Left renal cortex interstitium (tissue), 4 donors: ENCODE measurements at regions not wholly inside any gene's neighbourhood (a gene's known extent, or its start where the extent isn't known, plus 50 kb on each side); places are given as distances from the start of the nearest gene placed in this dataset.
A peak's percentile ranks its signal among the peaks of the same experiment; 100 is the strongest.

Experiments used
- DNase-seq, 4 donors: peaks; one replicate each; pipeline ENCODE4 v3.0.0-alpha.2; 2013; ENCODE audit warnings: low read depth in 4 of 4, low spot score in 2 of 4, missing footprints in 1 of 4

DNA sequence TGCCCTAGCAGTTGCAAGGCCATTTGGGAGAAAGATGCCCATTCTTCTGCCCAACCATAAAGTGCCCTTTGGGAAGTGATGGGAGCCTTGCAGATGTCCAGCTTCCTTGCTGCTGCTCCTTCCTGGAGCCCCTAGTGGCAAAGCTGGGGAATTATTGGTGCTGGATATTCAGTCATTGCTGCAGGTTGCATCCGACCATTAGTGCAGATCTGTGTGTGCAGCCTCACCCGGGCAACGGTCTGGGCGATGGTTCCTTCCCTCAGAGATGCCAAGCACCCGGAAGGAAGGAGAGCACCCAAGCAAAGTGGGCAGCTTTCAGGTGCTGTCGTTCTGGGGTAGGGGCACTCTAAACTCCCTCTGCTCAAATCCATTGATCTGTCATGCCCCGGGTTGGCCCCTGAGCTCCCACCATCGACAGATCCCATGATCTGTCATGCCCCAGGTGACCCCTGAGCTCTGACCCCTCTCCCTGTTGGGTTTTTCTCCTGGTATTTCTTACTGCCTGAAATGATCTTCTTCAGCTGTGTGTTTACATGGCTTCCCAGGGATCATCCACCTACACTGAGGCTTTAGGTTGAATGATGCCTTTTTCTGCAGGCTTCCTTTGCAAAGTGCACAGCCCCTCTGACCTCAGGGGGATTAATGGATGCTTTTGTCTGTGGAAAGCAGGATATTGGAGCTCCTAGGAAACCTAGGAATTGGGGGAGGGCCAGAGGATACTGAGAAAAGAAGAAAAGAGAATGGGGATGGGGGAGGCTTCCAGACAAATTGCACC is 467.5 kb downstream of the PTPRU start:
- no peak for DNase-seq

DNA sequence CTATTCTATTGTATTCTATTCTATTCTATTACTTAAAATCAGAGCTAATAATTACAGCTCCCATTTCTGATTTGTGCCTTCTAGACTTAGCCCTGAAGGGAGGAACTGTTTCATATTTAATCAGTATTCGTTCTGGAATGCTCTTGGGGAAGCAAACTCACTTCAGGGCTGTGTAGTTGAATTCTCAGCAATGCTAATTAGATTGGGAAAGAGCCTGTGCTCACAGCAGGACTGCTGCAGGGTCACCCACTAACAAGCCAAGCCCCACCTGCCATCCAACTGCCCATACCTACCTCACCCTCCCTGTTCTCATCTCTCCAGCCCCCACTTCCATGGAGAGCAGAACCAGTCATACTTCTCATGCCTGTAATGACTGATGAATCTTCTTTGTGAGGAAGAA is 464.2 kb downstream of the PTPRU start:
- DNase-seq = no peak

DNA sequence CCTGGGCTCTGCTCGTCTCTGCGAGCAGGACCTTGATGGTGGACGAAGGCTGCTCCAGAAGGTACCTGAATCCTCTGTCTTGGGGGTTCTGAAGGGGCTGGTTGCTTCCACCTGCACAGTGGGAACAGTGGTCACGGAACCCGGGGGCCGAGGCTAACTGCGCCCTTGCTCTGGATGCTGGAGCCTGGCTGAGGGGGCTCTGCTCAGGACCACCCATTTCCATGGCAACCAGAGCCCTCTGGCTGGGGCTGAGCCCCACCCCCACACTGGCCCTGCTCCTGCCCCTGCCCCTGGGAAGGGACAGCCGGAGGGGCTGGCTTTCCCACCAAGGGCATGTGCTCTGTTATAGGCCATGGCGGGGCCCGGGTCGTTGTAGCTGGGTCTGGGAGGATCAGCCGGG is 462.3 kb downstream of the PTPRU start:
- DNase-seq = no peak

DNA sequence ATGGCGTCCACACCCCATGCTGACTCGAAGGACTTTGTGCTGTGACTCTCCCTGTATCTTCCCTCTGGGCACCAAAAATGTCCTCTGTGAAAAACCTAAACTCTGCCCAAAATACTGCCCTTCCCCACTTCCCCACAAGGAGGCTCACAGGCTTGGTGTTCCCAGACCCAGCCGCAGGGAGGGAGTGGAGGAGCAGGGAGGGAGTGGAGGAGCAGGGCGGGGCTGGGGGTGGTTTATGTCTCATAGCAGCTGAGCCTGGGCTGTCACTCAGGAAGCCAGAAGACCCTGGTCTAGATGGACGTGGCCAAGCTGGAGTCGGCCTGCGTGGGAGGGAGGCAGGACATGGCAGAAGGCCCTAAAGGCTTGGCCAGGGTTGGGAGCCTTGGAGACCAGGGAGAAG is 461.7 kb downstream of the PTPRU start:
- DNase-seq = peak in 1 of 4 donors; percentile 21

DNA sequence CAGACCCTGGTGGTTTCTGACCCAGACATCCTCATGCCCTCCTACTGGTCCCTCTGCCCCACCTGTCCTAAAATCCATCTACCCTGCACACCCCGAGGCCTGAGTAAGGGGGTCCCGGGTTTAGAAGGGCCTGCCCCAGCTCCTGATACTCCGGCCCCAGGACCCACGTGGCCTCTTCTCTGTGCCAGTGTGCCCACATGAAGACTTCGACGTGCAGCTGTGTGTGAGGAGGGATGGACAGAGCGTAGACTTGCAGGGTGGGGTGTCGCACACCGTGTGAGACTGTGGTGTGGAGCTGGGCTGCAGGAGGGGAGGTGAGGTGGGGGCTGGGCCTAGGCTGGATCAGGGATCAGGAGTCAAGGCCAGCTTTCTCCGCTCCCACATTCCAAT is 461.1 kb downstream of the PTPRU start:
- DNase-seq = no peak

DNA sequence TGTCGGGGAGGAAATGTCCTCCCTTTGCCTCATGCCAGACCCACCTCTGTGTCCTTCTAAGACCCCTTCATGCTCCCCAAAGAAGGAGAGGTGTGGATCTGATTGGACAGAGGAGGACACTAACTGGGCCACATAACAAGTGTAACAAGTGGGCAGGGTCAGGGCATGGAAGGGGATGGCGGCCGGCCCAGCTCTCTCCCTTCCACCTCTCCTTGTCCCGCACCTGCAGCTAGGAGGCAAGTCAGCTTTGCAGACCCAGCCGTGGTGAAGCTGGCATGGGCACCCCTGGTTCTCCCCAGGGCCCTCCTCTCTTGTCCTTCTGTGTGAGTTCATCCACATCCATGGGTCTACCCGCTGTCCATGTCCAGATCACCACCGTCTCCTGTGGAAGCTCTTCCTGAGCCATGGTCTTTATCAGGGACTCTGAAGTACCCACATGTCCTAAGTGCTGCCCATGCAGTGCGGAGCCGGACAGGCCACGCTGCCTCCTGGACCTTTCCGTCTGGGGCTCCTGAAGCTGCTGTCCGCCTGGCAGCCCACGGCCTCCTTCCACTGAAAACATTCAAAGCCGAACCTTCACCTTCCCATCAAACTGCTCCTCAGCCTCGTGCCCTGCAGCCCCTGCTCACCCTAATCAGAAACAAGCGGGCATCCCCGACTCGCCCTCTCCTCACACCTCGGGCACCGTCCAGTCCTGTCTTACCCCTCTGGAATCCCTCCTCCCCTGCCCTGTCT is 460.5 kb downstream of the PTPRU start:
- no peak for DNase-seq

DNA sequence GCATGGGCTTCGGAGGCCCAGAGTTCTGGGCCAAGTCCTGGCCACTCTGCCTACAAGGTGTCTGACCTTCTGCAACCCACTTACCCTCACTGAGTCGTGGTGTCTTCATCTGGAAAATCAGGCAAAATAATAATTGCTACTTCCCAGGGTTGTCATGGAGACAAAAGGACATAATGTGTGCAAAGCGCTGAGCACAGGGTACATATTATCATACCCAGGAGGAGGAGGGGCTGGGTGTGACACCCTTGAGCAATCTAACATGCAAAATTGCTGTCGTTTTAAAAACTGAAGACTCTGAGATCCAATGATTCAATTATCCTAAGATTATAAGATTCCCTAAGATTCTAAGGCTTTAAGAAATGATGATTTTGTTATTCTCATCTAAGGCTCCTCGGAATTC is 459.5 kb downstream of the PTPRU start:
- DNase-seq = no peak

DNA sequence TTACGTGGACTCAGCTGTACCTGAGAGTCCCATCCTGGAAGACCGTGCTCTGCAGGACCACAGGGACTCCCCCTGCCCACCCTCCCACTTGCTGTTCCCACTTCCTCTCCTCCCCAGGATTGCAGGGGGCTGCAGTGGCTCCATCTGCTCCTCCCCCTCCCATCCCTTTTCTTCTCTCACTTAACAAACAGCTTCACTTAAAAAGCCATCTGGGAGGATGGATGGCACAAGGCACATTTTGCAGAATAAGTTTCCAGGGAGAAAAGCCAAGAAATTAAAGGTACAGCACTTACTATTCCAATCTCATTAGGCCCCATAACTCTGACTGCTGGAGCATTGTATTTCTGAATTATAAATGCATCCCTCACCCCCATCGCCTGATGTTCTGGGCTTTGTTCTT is 458.7 kb downstream of the PTPRU start:
- DNase-seq = no peak

DNA sequence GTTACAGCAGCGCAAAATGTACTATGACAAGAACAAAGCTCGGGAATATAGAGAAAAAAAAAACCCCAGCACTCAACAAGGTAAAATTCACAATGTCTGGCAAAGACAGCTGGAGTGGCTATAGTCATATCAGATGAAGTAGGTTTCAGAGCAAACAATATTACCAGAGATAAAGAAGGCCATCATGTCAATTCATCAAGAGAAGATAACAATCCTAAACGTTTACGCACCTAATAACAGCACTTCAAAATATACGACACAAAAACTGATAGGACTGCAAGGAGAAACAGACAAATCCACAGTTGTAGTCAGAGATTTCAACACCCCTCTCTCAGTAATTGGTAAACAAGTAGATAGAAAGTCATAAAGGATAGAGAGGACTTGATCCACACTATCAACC is 455.2 kb downstream of the PTPRU start:
- DNase-seq = no peak

DNA sequence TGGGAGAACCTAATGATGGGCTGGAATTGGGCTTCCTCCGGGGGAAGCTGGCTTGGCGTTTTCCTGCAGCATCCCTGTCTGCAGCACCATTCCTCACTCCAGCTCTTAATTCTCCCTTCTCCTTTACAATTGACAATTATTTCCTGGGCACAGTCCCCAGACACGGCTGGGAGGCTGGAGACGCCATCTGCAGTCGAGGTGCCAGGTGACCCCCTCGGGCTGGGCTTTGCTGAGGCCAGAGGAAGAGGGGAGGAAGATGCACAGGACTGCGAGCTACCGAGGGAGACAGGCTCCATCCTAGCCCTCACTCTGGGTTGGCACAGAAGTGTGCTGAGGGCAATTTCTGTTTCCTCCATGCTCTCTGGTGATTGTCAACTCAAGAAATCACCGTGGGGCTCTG is 453.8 kb downstream of the PTPRU start:
- no peak for DNase-seq

DNA sequence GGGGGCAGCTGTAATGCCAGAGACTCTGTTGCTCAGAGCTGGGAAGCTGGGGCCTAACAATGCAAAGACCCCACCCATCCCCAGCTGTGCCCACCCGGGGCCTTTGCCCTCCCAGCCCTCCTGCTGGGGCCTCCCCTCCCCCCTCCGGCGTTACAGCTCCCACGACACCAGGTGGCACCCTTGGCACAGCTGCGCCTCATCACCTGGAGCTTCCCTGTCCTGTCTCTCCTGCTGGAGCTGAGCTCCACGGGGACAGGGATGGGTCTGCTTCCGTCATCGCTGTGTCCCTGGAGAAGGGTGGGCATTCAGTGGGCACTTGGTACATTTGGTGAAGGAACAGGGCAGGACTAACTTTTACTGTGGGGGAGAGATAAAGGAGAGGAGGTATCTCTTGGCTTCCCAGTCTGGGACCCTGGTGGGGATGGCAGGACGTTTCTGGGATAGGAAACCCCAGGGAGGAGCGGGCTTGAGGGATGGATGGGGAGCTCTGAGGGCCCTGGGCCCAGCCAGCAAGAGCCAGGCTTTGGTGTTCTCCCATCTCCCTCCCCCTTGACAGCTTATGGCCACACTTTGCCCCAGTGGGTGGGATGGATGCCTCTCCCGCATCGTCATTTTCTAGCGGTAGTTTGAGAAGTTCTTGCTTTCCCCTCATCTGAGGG is 453.2 kb downstream of the PTPRU start:
- DNase-seq = no peak

DNA sequence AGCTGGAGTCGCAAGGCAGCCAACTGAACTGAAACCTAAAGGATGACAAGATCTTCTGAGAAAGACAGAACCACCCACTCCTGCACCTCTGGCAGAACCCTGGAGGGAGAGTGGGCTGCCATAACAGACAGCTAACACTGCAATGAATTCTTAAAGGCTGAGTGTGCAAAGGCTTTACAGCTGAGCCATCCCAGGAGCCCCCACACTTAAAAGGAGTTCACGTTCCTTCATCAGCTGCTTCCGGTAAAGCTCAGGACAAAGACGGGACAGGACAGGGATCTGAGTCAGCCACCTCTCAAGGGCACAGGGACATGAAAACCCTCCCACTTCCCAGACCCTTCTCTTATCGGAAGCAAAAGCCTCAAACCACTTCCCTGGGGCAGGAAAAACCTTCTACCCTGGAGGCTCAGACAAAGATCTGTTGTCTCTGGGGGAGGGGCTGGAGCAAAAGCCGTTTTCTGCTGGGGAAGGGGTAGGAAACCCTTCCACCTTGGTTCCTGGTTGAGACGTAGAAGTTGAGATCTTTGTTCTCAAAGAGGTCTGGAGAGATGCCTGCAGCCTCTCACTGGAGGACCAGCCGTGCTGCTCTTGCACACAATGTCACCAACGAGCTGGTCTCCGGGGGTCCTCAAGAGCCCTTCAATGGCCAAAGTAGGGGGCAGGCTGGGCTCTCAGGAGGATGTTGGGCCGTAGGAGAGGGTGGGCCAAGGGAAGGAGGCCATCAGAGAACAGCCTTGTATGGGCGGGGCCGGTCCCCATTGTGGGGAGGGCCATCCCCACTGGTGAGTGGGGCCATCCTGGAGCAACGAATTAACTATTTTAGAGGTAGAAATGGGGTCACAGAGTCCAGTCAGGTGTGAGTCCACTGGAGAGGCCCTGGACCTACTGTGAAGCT is 452.4 kb downstream of the PTPRU start:
- DNase-seq = no peak

DNA sequence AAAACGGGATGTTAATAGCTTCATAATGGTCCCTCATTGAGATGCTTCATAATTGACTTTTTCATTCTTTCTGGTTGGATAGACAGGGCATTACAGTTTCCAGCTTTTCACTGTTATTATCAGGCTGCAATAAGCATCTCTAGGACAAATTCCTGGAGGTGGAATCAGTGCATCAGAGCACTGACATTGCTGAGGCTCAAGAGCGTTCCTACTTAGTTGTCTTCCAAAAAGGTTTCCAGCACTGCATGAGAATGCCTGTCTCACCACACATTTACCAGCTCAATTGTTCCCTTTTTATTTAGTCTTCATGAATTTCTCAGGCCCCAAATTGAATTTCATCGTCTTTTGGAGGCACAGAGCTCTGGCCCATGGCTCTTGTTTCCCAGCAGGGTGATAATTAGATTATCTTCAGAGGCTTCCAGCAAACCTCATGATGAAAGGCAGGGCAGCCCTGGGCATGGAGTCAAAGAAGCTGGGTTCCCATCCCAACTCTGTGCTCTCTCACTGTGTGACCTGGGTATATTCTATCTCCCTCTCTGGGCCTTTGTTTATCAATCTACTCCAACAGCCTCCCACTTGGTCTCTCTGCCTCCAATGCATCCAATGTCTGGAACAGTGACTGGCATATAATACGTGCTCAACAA is 451.4 kb downstream of the PTPRU start:
- no peak for DNase-seq

DNA sequence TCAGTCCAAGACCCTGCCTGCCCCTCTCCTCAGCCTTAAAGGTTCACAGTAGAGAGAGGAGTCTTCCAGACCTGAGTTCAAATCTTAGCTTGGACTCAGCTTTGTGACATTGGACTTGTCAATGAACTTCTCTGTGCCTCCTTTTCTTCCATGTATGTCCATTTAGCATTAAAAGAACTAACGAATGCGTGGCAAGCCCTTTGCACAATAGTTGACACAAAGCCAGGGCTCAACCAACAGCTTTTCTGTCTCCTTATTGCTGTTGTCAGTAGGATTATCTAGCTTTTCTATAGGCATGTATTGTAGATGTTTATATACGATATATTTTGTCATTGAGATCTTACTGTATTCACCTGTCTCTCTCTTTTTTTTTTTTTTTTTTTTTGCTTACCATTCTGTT is 450.8 kb downstream of the PTPRU start:
- DNase-seq = no peak

DNA sequence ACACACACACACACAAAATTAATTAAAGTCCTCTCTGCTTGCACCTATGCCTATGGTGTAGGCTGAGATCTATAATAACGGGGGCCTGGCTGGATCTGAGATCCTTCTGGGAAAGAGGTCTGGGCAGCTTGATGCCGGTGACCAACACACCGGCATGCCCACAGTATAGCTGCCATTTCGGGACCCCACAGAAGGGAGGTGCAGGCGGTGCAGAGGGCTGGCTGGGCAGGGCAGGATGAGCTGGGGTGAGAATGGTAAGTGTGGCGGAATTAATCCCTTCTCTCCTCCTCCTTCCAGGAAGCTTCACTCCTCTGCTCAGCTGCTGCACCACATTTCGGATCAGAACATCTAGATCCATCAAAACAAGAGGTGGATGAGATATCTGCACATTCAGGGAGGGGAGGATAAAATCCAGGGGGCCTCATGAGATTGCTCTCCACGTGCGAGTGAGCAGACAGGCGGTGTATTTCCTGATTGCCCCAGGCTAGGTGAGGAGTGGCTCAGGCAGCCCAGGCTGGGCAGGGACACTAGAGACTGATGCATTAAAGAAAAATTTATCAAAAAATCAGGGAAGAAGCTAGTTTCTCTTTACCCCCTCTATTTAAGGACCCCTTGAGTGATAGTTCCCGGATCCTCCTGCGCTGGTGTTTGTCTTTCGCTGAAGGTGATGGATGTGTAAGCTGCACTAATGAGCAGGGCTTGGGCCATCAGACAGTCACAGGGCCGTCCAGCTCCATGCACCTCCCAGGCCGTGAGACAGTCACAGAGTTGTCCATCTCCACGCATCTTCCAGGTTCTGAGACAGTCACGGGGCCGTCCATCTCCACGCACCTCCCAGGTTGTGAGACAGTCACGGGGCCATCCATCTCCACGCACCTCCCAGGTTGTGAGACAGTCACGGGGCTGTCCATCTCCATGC is 449.9 kb downstream of the PTPRU start:
- no peak for DNase-seq

DNA sequence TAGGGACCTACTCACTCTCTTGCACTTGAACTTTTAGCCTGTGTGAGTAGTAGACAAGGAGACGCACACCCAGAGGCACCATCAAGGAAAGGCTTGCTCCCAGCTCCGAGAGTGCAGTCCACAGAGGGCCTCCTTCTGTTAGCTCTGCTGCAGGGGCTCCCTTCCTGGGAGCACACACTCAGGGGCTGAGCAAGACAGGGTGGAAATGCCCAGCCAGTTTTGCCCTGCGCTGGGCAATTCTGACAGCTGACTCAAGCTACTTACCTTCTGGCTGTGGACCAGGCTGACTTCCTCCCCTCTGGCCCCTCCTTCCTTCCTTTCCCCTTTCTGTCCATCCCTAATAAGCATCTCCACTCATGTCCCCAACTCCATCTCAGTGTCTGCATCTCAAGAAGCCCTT is 449.1 kb downstream of the PTPRU start:
- DNase-seq = no peak

DNA sequence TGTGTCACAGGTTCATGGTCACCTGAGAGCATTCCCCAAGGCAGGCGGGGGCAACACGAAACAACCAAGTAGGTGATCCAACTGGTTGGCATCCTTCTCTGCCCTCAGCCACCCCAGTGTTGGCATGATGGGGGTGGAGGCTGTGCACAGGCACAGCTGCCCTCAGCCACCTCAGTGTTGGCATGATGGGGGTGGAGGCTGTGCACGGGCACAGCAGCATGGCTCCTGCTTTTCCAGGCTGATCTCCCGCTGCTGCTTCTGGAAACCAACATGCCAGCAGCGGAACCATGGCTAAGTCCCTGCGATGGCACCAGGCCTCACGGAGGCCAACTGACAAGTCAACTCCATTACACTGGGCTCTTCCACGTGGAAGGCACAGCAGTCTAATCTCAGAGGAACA is 447.8 kb downstream of the PTPRU start:
- DNase-seq = no peak

DNA sequence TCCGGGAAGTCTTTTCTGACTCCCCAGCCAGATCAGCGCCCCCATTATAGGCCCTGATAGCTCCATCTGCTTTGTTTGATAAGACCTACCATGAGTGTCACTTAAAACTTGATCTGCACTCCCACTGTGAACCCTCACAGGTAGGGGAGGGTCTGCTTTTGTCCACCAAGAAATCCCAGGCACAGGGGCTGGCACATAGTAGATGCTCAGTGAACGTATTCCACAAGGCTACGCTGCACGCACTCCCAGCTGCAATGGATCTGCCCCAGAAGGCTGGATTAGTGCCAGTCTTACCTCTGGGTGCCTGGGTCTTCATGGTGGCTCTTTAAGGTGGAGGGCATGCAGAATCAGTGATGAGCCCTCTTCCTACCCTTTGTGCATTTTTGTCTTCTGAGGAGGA is 447.1 kb downstream of the PTPRU start:
- no peak for DNase-seq

DNA sequence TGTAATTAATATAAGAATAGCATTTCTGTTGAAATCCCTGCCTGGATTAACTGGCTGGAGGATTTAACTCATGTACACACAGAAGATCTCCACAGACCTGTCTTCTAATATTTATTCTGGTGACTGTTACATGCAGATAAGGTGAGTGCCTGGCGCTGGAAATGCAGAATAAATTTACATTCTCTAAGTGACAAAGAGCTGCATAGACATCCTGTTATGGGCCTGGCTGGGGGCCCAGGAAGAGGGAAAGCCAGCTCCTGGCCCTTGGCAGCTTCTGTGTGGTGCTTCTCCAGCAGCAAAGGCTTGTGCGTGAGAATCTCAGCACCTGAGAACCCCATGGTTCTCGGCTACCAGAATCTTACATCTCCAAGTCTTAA is 446.6 kb downstream of the PTPRU start:
- DNase-seq = no peak
